Fibroblast of peridontal ligament (primary cell): ENCODE measurements at regions not wholly inside any gene's neighbourhood (a gene's known extent, or its start where the extent isn't known, plus 50 kb on each side); places are given as distances from the start of the nearest gene placed in this dataset.
A peak's percentile ranks its signal among the peaks of the same experiment; 100 is the strongest.
"Not testable (repeated sequence)": the region's sequence is repeated elsewhere in the genome, so short reads cannot be mapped to it uniquely, and the experiment has no call there.

Source experiments
- DNase-seq: peaks from one replicate; pipeline ENCODE4 v3.0.0-alpha.2; 2010; ENCODE audit errors: extremely low read depth

DNA sequence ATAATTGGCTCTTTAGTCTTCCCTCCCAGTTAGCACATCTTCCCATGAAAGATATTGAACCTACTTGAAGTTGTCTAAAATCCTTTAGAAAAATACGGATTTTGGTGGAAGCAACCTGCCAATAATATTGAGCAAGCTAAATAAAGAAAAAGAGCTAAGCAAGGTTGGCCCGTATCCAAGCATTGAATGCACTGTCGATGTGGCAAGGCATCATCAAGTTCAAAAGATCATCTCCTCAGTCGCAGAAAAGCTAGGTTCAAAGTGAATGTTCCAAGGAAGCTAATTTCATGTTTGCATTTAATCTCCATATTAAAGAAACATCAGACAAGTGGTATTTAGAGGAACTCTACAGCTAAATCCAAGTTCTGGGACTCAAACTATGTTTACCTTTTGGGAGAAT, 206.0 kb downstream of the MTERF1 start:
- no peak for DNase-seq

DNA sequence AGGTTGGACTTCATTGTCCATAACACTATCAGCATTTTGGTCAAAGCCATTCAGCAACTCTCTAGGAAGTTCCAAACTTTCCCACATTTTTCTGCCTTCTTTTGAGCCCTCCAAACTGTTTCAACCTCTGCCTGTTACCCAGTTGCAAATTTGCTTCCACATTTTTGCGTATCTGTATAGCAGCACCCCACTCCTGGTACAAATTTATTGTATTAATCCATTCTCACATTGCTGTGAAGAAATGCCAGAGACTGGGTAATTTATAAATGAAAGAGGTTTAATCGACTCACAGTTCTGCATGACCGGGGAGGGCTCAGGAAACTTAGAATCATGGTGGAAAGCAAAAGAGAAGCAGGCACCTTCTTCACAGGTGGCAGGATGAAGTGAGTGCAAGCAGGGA, 198.8 kb downstream of the MTERF1 start:
- no peak for DNase-seq

DNA sequence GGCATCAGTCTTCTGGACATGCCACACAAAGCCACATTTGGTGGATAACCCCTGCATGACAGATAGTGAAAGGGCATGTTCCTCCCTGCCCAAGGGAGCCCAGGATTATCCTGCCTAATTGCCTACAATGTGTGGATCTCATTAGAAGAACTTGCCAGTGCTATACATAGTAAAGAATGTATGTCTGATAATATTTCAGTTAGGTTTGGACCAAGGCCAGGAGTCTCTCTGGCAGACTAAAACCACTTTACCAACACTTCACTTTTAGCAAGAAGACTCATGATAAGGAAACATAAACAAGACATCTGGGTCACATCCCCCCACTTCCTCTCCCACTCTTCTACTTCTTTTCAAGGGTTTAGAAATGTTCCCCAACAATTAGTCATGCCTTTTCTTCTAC, 196.7 kb downstream of the MTERF1 start:
- DNase-seq, result peak; percentile 22

DNA sequence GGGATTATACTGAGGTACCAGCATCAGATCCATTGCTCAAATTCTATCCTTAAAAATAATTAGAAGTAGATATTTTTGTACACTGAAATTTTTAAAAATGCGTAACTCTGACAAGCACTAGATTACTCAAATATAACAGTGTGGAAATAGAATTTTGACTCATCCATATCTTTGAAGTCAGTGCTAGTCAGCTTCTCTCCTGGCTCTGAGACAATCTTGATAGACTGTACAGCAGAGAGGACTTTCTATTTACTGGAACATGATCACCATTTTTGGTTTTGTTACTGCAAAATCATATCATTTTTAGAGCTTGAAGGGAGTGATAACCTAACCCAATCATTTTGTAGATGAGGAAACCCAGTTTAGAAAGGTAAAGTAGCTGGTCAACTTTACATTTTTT, 195.0 kb downstream of the MTERF1 start:
- peak; percentile 20 for DNase-seq

DNA sequence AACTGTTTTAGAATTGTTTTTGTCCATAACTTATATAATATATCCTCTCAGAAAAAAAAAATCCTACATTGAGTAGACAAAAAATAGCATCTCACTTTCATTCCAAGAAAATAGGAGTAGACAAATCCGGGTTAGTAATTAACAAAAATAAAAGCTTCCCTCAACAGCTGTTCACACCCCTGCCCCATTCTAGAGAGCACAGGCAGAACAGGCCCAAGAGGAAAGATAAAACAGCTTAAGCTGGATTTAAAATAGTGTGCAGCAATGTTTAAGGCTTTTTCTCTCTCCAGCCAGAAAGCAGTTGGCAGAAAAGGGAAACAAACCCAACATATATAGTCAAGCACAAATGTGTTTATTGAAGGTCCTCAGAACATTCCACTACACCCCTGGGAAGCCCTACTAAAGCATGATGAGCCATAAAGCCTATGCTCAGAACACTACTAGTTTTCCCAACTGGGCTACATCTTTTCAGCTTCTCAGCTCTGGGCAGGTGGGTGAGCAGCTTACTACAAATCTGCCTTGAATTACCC, 189.9 kb downstream of the MTERF1 start:
- no peak for DNase-seq

DNA sequence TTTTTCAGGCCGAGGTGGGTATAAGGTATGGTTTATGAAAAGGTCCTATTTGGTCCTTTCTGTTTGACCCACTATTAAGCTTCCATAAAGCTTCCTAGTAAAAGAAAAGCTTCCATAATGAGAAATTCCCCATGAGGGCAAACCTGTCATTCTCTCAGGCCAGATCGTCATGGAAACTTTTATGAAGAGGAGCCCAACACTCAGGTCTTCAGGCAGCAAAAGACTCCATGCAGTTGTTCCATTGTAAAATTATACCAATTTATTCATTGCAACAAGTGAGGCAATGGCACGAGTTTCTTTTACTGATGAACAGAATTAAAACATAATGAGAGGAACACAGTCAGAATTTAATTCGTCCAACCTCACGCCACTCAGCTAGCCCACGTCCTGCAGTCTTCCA, 188.6 kb downstream of the MTERF1 start:
- DNase-seq, result no peak

DNA sequence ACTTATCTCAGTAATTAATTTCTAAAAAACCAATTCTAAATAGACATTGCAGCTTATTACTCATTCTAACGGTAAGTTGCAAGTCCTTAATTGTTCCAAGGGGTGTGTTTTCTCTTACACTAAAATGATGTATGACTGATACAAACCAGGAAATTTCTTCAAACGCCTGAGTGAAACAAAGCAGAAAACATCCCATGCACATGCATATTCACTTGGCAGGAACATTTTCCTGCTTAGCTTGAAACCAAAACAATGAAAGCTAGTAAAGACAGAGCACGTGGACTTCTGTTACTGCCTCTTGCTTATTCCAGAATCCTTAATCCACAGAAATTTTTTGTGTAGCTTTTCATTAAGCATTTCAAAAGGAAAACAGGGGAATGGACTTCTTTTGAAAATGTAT, 187.7 kb downstream of the MTERF1 start:
- DNase-seq, result peak; percentile 14

DNA sequence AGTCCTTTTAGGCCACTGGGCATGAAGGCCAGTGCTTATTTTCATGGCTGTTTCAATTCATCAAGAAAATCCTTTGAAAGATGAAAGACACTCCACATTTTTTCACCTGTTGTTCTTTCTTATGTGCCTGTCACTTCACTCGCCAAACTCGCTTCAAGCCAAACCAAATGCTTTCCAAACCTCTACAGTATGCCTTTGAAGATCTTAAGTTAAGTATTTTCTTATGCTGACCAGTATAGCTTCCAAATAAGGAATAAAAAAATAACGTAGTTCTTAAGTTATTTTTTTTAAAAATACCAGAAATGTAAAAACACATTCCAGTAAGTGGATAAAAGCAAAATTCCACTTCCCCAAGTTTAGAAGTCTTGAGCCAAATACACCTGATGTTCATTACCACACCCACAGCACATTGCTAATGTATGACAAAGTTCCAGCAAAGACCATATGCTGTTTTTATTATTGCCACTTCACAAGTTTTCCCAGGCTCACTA, 186.1 kb downstream of the MTERF1 start:
- no peak for DNase-seq

DNA sequence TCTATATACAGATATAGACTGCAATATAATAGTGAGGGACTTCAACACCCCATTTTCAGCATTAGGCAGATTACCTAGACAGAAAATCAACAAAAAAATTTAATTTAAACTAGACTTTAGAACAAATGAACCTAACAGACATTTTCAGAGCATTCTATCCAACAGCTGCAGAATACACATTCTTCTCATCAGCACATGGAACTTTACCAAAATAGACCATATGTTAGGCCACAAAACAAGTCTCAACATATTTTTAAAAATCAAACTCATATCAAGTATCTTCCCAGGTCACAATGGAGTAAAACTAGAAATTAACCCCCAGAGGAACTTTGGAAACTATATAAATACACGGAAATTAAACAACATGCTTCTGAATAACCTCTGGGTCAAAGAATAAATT, 169.6 kb downstream of the MTERF1 start:
- peak; percentile 62 for DNase-seq

DNA sequence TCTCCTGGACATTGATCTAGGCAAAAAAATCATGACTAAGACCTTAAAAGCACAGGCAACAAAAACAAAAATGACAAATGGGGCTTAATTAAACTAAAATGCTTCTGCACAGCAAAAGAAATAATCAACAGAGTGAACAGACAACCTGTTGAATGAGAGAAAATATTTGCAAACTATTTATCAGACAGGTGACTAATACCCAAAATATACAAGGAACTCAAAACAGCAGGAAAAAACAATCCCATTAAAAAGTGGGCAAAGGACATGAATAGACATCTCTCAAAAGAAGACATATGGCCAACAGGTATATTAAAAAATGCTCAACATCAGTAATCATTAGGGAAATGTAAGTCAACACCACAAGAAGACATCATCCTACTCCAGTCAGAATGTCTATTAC, 166.8 kb downstream of the MTERF1 start:
- no peak for DNase-seq

DNA sequence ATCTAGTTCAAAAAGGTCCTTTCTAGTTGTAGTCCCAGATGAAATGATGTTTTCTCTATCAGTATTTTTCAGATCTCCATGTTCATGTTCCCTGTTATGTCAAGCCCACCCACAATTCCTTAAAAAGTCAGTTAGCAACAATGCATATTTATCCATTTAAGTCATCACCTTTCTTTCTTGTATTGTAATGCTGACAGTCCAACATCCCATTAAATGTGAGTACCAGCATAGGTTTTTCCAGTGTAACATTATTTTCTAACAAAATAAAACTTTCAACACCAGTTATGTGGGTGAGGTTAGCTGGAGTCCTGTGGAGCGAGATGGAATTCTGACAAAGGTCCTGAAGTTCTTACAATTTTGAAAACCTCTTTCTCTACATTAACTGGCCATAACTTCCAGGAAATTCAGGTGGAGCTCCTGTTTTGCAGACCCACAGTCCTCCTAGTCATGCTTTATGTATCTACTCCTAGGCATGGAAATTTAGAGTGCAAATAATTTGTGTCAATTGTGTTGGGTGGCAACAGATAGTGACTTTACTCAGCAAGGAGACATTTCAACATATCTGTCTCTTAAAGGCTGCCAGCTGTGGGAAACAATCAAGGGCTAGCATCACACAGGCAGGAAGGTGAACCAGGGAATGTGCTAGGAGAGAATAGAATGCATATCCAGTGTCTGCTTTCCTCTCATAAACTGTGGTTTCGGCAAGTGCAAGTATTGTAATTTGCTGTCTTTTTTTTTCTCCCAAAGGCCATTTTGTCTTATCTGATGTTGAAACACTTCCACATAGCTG, 162.6 kb downstream of the MTERF1 start:
- no peak for DNase-seq

DNA sequence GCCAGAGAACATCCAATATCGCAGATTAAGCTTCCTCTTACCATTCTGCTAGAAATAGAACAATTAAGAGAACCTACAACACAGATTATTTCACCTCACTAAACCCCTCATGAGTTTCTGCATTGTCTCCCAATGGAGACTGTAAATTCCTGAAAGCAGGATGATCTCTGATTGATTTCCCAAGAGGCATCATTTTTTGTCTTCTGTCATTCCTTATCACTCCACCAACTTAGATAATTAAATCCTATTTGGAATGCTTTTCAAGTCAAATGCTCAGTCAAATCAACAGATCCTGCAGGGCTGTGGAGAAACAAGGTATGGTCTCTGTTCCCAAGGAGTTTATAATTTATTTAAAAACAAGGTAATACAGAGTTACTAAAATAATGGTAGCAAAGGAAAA, 161.5 kb downstream of the MTERF1 start:
- no peak for DNase-seq

DNA sequence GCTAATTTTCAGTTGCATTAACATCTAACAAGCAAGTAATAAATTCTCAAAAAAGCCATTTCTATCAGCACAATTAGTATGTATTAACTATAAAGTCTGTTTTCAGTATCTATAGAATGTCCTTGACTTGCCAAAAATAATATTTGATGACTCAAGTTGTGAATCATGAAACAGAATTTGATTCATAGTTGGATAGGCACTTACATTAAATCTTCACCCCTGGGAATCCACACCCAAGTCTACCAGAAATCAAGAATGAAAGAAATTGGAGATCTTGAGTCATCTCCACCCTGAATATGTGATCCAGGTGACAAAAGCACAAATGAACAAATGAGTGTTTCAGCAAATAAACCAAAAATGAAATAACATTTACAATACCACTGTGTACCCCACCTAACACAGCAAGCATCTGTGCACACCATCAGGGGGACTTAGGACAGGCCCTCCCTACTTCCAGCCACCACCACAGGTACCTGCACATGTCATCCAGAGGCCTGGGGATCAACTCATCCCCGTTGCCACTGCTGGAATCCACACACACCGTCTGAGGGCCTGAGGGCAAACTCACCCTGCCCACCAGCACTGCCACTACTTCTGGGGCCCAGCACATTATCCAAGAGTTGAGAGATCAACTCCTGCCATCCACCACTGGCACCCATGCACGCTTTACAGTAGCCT, 160.1 kb downstream of the MTERF1 start:
- DNase-seq, result peak; percentile 13

DNA sequence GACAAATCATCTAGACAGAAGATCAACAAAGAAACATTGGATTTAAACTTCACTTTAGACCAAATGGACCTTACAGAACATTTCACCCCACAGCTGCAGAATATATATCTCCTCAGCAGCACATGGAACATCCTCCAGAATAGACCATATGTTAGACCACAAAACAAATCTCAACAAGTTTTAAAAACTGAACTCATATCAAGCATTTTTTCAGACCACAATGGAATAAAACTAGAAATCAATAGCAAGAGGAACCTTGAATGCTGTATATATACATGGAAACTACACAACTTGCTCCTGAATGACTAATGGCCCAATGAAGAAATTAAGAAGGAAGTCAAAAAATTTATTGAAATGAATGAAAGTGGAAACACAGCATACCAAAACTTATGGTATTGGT, 157.7 kb downstream of the MTERF1 start:
- no peak for DNase-seq

DNA sequence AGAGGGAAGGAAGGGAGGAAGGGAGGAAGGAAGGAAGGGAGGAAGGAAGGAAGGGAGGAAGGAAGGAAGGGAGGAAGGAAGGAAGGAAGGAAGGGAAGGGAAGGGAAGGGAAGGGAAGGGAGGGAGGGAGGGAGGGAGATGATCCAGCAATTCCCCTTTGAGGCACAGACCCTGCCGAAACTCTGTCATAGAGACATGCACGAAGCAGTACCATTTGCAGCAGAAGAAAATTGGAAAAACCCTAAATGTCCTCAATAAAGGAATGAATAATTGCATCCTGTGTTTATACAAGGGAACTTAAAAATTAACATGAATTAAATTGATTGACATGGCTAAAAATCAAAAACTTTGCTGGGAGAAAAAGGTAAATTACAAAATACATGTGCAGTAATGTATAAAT, 151.5 kb downstream of the MTERF1 start:
- not testable (repeated sequence) for DNase-seq

DNA sequence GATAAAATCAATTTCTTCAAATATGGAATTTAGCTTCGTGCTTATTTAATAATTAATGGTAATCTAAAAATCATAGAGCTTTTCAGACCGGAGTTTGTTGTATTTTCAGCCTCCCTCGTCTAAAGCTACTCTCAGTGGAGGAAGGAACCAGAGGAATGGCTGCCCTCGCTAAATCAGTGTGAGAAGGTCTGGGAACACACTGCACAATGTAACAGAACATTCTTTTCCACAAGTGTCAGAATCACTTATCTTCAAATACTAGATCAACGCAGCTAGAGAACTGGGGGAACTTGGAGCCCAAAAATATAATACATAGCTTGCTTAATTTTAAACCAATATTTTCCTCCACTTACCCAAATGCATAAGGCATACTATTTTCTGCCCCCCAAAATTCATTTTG, 148.5 kb downstream of the MTERF1 start:
- no peak for DNase-seq

DNA sequence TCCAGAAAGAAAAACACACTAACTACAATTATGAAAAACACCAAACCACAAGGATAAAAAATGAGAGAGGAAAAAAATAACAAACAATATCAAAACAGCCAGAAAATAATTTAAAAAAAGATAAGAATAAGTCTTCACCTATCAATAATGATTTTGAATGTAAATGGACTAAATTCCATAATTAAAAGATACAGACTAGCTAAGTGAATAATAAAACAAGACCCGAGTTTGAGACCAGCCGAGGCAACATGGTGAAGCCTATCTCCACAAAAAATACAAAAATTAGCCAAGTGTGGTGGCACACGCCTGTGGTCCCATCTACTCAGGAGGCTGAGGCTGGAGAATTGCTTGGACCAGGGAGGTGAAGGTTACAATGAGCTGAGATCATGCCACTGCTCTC, 131.1 kb downstream of the MTERF1 start:
- DNase-seq, result no peak

DNA sequence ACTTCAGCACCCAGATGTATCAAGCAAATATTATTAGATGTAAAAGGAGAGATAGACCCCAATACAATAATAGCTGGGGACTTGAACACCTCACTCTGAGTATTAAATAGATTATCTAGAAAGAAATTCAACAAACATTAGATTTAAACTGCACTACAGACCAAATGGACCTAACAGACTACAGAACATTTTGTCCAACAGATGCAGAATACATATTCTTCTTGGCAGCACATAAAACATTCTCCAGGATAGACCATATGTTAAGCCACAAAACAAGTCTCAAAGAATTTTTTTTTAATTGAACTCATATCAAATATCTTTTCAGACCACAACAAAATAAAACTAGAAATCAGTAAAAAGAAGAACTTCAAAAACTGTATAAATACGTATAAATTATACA, 130.4 kb downstream of the MTERF1 start:
- no peak for DNase-seq

DNA sequence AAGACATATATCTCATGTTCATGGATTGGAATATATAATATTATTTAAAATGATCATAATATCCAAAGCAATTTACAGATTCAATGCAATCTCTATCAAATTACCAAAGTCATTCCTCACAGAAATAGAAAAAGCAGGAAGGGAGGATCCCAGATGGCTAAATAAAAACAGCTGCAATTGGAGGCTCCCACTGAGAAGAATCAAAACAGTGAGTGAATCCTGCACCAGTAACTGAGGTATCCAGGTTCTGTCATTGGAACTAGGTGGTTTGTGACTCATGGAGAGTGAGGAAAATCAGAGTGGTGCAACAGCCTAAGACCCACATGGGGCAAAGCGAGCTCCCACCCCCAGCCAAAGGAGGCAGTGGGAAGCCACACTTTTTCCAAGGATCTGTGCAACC, 128.4 kb downstream of the MTERF1 start:
- peak; percentile 2 for DNase-seq

DNA sequence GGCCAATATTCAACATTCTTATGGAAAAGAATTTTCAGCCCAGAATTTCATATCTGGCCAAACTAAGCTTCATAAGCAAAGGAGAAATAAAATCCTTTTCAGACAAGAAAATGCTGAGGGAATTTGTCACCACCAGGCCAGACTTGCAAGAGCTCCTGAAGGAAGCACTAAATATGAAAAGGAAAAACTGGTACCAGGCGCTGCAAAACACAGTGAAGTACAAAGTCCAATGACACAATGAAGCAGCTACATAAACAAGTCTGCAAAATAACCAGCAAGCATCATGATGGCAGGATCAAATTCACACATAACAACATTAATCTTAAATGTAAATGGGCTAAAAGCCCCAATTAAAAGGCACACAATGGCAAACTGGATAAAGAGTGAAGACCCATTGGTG, 126.2 kb downstream of the MTERF1 start:
- DNase-seq, result not testable (repeated sequence)

DNA sequence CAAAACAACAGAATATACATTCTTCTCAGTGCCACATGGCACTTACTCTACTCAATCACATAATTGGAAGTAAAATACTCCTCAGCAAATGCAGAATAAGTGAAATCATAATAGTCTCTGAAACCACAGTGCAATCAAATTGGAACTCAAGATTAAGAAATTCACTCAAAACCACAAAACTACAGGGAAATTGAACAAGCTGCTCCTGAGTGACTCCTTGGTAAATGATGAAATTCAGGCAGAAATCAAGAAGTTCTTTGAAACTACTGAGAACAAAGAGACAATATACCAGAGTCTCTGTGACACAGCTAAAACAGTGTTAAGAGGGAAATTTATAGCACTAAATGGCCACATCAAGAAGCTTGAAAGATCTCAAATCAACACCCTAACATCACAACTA, 125.4 kb downstream of the MTERF1 start:
- DNase-seq, result peak; percentile 65

DNA sequence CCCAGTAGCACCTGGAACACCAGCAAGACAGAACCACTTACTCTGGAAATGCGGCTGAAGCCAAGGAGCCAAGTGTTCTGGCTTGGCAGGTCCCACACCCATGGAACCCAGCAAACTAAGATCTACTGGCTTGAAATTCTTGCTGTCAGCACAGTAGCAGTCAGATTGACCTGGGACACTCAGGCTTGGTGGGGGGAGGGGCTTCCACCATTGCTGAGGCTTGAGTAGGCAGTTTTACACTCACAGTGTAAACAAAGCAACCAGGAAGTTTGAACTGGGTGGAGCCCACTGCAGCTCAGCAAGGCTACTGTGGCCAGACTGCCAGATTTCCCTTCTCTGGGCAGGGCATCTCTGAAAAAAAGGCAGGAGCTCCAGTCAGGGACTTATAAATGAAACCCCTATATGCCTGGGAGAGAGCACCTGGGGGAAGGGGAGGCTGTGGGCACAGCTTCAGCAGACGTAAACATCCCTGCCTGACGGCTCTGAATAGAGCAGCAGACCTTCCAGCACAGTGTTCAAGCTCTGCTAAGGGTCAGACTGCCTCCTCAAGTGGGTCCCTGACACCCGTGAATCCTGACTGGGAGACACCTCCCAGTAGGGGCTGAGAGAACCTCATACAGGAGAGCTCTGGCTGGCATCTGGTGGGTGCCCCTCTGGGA, 121.2 kb downstream of the MTERF1 start:
- no peak for DNase-seq

DNA sequence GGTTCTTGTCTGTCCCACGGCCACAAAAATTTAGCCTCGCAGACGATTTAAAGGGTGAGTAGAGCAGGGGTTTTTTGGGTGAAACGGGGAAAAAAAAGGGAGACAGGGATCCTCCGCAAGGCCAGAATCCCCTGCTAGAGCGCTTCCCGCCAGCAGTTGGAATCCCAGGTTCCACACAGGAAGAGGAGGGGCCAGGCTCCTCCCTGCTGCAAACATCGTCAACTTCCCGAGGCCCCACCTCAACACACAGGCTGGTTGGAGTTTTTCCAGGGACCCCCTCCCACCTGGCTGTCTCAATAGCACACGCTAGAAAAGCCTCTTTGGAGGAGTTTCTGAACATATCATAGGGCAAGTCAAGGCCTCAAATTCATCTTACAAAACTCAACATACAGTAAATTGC, 112.7 kb downstream of the MTERF1 start:
- DNase-seq, result no peak
